ENCODE measurements at regions not wholly inside any gene's neighbourhood (a gene's known extent, or its start where the extent isn't known, plus 50 kb on each side); places are given as distances from the start of the nearest gene placed in this dataset.
"Not testable (repeated sequence)": the region's sequence is repeated elsewhere in the genome, so short reads cannot be mapped to it uniquely, and the experiment has no call there.

- DNase-seq, result no peak
Measured at GRCh38 chr9:26142631-26143030, 464.4 kb upstream of the TUSC1 start.

GRCh38 chr9:26142201-26142600, 464.0 kb upstream of the TUSC1 start:
- no peak for DNase-seq

- no peak for DNase-seq
Measured at GRCh38 chr9:26133537-26133936, 455.3 kb upstream of the TUSC1 start.

- no peak for DNase-seq
Measured at GRCh38 chr9:26132746-26133312, 454.6 kb upstream of the TUSC1 start.

GRCh38 chr9:26131886-26132285, 453.6 kb upstream of the TUSC1 start:
- no peak for DNase-seq

GRCh38 chr9:26129217-26129616, 451.0 kb upstream of the TUSC1 start:
- no peak for DNase-seq

GRCh38 chr9:26125693-26126092, 447.4 kb upstream of the TUSC1 start:
- no peak for DNase-seq

GRCh38 chr9:26116085-26116484, 437.8 kb upstream of the TUSC1 start:
- not testable (repeated sequence) for DNase-seq

- DNase-seq, result no peak
Measured at GRCh38 chr9:26112724-26113123, 434.5 kb upstream of the TUSC1 start.

GRCh38 chr9:26086396-26086795, 408.2 kb upstream of the TUSC1 start:
- DNase-seq, result no peak

- DNase-seq, result no peak
Measured at GRCh38 chr9:26081847-26082246, 403.6 kb upstream of the TUSC1 start.

GRCh38 chr9:26078706-26079105, 400.5 kb upstream of the TUSC1 start:
- DNase-seq, result no peak

- peak; percentile 84 for DNase-seq
Measured at GRCh38 chr9:26077860-26078259, 399.6 kb upstream of the TUSC1 start.

GRCh38 chr9:26067608-26068007, 389.4 kb upstream of the TUSC1 start:
- DNase-seq, result no peak

GRCh38 chr9:26066237-26066636, 388.0 kb upstream of the TUSC1 start:
- no peak for DNase-seq

- DNase-seq, result no peak
Measured at GRCh38 chr9:26061948-26062575, 383.8 kb upstream of the TUSC1 start.

GRCh38 chr9:26058111-26058895, 380.1 kb upstream of the TUSC1 start:
- no peak for DNase-seq

- peak; percentile 84 for DNase-seq
Measured at GRCh38 chr9:26057050-26057449, 378.8 kb upstream of the TUSC1 start.

- no peak for DNase-seq
Measured at GRCh38 chr9:26054600-26055520, 376.6 kb upstream of the TUSC1 start.

- DNase-seq, result no peak
Measured at GRCh38 chr9:26053954-26054353, 375.7 kb upstream of the TUSC1 start.

GRCh38 chr9:26043431-26043830, 365.2 kb upstream of the TUSC1 start:
- DNase-seq, result no peak

GRCh38 chr9:26034786-26035185, 356.5 kb upstream of the TUSC1 start:
- no peak for DNase-seq

- DNase-seq, result no peak
Measured at GRCh38 chr9:26033336-26033735, 355.1 kb upstream of the TUSC1 start.
